Kidney epithelial cell (primary cell): ENCODE measurements at regions not wholly inside any gene's neighbourhood (a gene's known extent, or its start where the extent isn't known, plus 50 kb on each side); places are given as distances from the start of the nearest gene placed in this dataset.

ENCODE experiments used
- DNase-seq: peaks from one replicate; pipeline ENCODE4 v3.0.0-alpha.2; 2010; ENCODE audit warnings: low read depth
- H3K27me3 ChIP-seq: 2 replicates; pipeline ENCODE4 v1.6.0; 2011; ENCODE audit warnings: low read length; ENCODE audit not compliant: control insufficient read depth, insufficient read depth
- H3K36me3 ChIP-seq: 2 replicates; pipeline ENCODE4 v1.5.1; 2011; ENCODE audit warnings: low read length; ENCODE audit not compliant: control insufficient read depth, insufficient read depth
- H3K4me3 ChIP-seq: 2 replicates; pipeline ENCODE4 v1.5.1; 2011; ENCODE audit warnings: low read depth, mild to moderate bottlenecking, control low read depth, low read length
- TF ChIP-seq, protein P1 (sequence below): IDR thresholded peaks from 2 replicates; pipeline ENCODE4 v1.5.1; 2011; ENCODE audit warnings: mild to moderate bottlenecking, moderate library complexity, low read length, control low read depth, inconsistent platforms; ENCODE audit not compliant: insufficient read depth, poor library complexity, severe bottlenecking

DNA sequence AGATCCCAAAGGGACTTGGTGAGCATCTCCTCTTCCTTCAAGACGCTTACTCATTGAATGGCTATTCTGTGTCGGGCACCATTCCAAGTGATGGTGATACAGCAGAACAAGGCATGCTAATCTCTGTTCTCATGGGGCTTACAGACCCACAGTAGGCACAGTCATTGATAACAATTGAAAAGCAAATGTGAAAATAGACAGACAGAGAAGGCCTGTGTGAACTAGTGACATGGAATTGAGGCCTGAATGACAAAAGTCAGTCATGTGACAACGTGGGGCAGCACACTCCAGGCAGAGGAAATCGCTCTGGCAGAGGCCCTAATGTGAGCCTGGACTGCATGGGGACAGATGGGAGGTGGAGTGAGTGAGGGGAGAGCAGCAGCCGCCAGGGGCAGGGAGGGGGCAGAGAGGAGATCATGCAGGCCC, 70.7 kb upstream of the CPLX2 start:
- TF ChIP-seq, protein P1, sequence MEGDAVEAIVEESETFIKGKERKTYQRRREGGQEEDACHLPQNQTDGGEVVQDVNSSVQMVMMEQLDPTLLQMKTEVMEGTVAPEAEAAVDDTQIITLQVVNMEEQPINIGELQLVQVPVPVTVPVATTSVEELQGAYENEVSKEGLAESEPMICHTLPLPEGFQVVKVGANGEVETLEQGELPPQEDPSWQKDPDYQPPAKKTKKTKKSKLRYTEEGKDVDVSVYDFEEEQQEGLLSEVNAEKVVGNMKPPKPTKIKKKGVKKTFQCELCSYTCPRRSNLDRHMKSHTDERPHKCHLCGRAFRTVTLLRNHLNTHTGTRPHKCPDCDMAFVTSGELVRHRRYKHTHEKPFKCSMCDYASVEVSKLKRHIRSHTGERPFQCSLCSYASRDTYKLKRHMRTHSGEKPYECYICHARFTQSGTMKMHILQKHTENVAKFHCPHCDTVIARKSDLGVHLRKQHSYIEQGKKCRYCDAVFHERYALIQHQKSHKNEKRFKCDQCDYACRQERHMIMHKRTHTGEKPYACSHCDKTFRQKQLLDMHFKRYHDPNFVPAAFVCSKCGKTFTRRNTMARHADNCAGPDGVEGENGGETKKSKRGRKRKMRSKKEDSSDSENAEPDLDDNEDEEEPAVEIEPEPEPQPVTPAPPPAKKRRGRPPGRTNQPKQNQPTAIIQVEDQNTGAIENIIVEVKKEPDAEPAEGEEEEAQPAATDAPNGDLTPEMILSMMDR = no peak
- Histone ChIP-seq H3K4me3 (no peak overlapping the region), H3K27me3 (peaks cover 27% of the 10 kb centered on the region), H3K36me3 (no peaks in the 10 kb centered on the region)
- no peak for DNase-seq

DNA sequence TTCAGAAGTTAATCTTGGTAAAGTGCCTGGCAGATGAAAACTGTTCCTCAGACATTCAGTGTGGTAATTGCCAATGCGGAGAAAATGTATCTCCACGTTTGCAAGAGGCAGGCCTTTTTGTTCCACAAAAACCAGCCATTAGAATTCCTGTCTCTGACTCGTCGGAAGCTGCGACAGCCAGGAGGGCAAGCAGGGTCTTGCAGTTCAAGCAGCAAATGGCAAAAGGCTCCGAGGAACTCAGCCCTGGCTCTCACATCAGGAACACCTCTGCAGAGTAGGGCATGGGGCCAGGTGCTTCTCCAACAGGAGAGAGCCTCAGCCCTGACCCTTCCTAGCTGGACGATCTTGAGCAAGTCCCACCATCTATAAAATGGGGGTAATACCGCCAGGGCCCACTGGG, 69.0 kb upstream of the CPLX2 start:
- Histone ChIP-seq H3K27me3 (peaks cover 16% of the 10 kb centered on the region), H3K36me3 (no peaks in the 10 kb centered on the region), H3K4me3 (no peak overlapping the region)
- TF ChIP-seq, protein P1 = no peak
- DNase-seq = no peak

DNA sequence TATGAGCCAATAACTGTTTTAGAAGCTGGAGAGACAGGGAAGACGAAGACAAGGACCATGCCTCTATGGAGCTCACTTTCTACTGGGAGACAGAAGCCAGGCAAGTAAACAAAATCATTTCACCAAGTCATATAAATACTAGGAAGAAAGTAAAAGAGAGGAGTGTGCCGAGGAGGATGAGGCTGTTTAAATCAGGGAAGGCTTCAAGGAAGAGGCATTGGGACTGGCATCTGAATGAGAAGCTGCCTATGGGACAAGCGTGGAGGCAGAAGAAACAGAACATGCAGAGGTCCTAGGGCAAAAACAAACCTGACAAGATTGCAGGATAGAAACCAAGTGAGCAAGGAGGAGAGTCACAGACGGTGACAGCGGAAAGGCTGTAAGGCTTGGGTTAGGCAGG, 68.1 kb upstream of the CPLX2 start:
- Histone ChIP-seq H3K27me3 (peaks cover 7% of the 10 kb centered on the region), H3K4me3 (no peak overlapping the region), H3K36me3 (no peaks in the 10 kb centered on the region)
- TF ChIP-seq, protein P1 = no peak
- DNase-seq = no peak

DNA sequence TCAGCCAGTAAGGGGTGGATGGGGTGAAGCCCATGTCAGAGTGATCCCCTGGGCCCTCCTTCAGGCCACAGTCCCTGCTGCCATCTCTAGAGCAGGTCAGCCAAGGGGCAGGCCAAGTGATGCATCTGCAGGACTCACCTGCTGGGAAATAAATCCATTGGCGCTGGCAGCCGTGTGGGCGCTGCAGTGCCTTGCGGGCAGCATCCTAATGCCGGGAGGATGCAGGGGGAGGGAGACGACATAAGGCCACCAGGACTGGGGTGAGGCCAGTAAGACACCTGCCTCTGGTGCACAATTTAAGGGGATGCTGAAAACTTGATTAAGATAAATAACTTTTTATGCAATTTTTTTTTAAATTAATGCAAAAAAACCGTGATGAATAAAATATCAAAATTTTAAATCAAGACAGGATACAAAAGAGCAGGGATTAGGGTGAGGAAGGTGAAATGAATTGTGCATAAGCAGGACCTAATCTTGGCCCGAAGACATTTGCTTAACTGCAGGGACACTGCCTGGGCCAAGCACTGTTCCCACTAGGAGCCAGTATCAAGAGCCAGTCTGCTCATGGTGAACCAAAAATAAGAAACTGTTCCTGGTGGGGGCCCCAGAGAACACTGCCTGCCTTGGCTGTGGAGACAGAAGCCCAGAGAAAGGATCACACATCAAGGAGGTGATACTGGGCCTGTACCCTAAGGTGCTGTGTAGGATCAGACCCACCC, 67.5 kb upstream of the CPLX2 start:
- Histone ChIP-seq H3K27me3 (peaks cover 4% of the 10 kb centered on the region), H3K36me3 (no peaks in the 10 kb centered on the region), H3K4me3 (no peak overlapping the region)
- no peak for DNase-seq
- TF ChIP-seq, protein P1 = no peak

DNA sequence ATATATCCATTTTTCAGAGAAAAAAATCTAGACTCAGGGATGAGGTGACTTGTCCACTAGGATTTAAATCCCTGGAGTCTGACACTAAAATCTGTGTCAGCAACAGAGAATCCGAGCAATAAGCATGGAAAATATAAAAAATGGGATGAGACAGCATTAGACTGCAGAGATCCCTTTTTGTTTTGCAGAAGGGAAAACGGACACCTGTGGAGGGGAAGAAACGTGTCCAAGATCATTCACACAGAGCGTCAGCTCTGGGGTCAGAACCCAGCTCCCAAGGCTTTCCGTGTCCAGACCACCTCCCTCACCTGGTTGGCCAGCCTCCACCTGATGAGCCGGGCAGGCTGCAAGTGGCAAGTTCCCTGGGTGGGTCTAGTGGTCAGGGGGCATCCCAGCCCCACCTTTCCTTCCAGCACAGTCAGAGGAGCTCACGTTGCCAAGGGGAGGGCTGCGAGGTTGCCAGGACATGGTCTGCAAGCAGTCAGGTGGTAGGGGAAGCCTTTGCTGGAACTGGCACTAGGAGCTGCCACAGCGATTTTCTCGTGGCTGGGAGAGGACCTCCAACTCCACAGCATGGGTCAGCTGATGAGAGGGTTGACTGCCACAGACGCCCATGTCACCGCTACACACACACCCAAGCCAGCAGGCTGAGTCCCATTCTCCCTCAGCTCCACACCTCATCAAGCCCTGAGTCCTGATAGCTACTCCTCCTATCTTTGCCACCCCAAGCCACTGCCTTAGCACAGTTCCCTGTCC, 65.9 kb upstream of the CPLX2 start:
- TF ChIP-seq, protein P1 = no peak
- no peak for DNase-seq
- no peak overlapping the region for H3K4me3 ChIP-seq
- H3K36me3 ChIP-seq = no peaks in the 10 kb centered on the region
- peaks cover 4% of the 10 kb centered on the region for H3K27me3 ChIP-seq
